Natural killer cell (primary cell): ENCODE measurements at regions not wholly inside any gene's neighbourhood (a gene's known extent, or its start where the extent isn't known, plus 50 kb on each side); places are given as distances from the start of the nearest gene placed in this dataset.

Source experiments
- ATAC-seq, 3 donors: fragments of 150-1000 bp in 2 of 3; fragments of 200-7000 bp in 1 of 3; cut with Tn5 transposase; 1 replicate in 1 of 3; 2 replicates in 2 of 3; pipeline ENCODE4 v1.10.0; 2021; ENCODE audit warnings: mild to moderate bottlenecking in 2 of 3, moderate library complexity in 2 of 3
- DNase-seq, 2 donors: peaks; one replicate each; pipeline versions ENCODE4 v3.0.0 to v3.0.0-alpha.2; 2013 to 2021; ENCODE audit warnings: mixed read lengths in 1 of 2
- H3K27ac ChIP-seq: one replicate; pipeline ENCODE4 v1.5.1; 2013; ENCODE audit warnings: mild to moderate bottlenecking, low read length
- H3K27me3 ChIP-seq: one replicate; pipeline ENCODE4 v1.6.1; 2013; ENCODE audit warnings: low read length; ENCODE audit not compliant: control insufficient read depth, insufficient read depth
- H3K36me3 ChIP-seq: one replicate; pipeline ENCODE4 v1.6.1; 2013; ENCODE audit warnings: low read length; ENCODE audit not compliant: control insufficient read depth, insufficient read depth
- H3K4me1 ChIP-seq: one replicate; pipeline ENCODE4 v1.6.1; 2013; ENCODE audit warnings: low read length; ENCODE audit not compliant: control insufficient read depth, insufficient read depth
- H3K4me3 ChIP-seq: one replicate; pipeline ENCODE4 v1.5.1; 2013; ENCODE audit warnings: low read length
- H3K9me3 ChIP-seq: one replicate; pipeline ENCODE4 v1.6.1; 2013; ENCODE audit warnings: low read length; ENCODE audit not compliant: control insufficient read depth, insufficient read depth
- H3K27ac Mint-ChIP-seq, 2 donors: one replicate each; pipeline ENCODE4 v1.8.0; 2022; ENCODE audit warnings: mild to moderate bottlenecking in 2 of 2, mixed read lengths in 2 of 2, moderate library complexity in 1 of 2
- H3K27me3 Mint-ChIP-seq, 2 donors: one replicate each; pipeline ENCODE4 v1.8.0; 2022; ENCODE audit warnings: low read depth in 2 of 2, mixed read lengths in 2 of 2
- H3K36me3 Mint-ChIP-seq: one replicate; pipeline ENCODE4 v1.8.0; 2022; ENCODE audit warnings: mixed read lengths
- H3K4me1 Mint-ChIP-seq, 2 donors: one replicate each; pipeline ENCODE4 v1.8.0; 2022; ENCODE audit warnings: mixed read lengths in 2 of 2
- H3K4me3 Mint-ChIP-seq: one replicate; pipeline ENCODE4 v1.8.0; 2022; ENCODE audit warnings: mild to moderate bottlenecking, moderate library complexity, mixed read lengths
- H3K9me3 Mint-ChIP-seq, 2 donors: one replicate each; pipeline ENCODE4 v1.8.0; 2022; ENCODE audit warnings: mixed read lengths in 2 of 2
- WGBS: methylation state at CpG from one replicate; pipeline ENCODE4 v1.1.7; 2013; ENCODE audit warnings: missing lambda C conversion rate; ENCODE audit not compliant: insufficient coverage; 5-methylcytosine and 5-hydroxymethylcytosine counted together
- intact Hi-C: fragments of 100-400 bp; cut with micrococcal nuclease; formaldehyde crosslinking; loops from one replicate; pipeline ENCODE4 v1.14.2; 2022
- TF ChIP-seq, protein P1 (sequence below): fragments of 200-600 bp; IDR thresholded peaks from one replicate; pipeline ENCODE4 v1.8.0; 2022; ENCODE audit warnings: antibody characterized with exemption

DNA sequence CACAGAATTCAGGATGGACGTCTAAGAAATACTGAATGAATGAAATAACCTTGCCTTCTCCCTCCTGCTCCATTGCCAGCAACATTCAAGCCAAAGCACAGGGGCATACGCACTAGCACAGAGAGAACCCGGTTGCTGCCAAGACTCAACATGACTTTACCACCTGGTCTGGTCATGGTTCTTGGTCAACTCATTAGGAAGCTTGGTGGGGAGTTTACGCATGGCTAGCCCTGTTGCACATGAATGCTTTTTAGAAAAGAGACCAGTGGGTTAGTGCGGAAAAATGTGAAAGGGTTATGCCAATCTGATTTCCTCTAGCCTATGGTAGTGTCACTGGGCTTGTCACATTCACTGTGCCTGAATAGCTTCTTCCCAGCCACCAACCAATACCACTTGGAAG, 187.6 kb upstream of the NEBL start:
- WGBS, result 80% methylated on average over 4 of the region's 5 CpGs
- no peaks in the 10 kb centered on the region for H3K9me3 ChIP-seq
- Mint-ChIP-seq H3K4me3 (no peak overlapping the region), H3K4me1 (no peaks in the 10 kb centered on the region), H3K27me3 (peaks cover 0 to 7% of the 10 kb centered on the region in 2 donors), H3K36me3 (no peaks in the 10 kb centered on the region), H3K9me3 (no peaks in the 10 kb centered on the region), H3K27ac (no peak overlapping the region)
- ATAC-seq (no peak), DNase-seq (no peak)
- no peaks in the 10 kb centered on the region for H3K4me1 ChIP-seq
- no peaks in the 10 kb centered on the region for H3K27me3 ChIP-seq
- no peak overlapping the region for H3K27ac ChIP-seq
- no peaks in the 10 kb centered on the region for H3K36me3 ChIP-seq
- TF ChIP-seq, protein P1, sequence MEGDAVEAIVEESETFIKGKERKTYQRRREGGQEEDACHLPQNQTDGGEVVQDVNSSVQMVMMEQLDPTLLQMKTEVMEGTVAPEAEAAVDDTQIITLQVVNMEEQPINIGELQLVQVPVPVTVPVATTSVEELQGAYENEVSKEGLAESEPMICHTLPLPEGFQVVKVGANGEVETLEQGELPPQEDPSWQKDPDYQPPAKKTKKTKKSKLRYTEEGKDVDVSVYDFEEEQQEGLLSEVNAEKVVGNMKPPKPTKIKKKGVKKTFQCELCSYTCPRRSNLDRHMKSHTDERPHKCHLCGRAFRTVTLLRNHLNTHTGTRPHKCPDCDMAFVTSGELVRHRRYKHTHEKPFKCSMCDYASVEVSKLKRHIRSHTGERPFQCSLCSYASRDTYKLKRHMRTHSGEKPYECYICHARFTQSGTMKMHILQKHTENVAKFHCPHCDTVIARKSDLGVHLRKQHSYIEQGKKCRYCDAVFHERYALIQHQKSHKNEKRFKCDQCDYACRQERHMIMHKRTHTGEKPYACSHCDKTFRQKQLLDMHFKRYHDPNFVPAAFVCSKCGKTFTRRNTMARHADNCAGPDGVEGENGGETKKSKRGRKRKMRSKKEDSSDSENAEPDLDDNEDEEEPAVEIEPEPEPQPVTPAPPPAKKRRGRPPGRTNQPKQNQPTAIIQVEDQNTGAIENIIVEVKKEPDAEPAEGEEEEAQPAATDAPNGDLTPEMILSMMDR, result no peak
- H3K4me3 ChIP-seq, result no peak overlapping the region
- intact Hi-C loops, result no loop called here

DNA sequence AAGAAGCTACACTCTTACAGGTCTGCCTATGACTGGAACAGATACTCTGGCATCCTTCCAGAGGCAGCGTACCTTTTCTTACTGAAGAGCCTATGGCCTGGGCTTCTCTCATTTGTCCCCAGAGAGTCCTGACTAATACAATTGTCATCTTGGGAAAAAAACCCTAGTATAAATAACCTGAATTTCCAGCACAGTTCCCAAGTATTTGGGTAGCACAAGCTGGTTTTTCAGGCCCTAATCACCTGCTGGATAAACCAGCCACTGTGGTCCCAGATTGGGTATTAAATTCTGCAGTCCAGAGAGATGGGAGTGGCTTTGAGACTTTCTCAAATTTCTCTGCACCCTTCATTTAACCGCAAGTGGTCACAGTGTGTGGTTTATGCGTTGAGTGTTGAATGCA, 186.8 kb upstream of the NEBL start:
- H3K4me3 Mint-ChIP-seq, result no peak overlapping the region
- H3K36me3 Mint-ChIP-seq, result no peaks in the 10 kb centered on the region
- H3K27ac ChIP-seq, result no peak overlapping the region
- TF ChIP-seq, protein P1, result no peak
- no peaks in the 10 kb centered on the region for H3K4me1 Mint-ChIP-seq
- intact Hi-C loops, result no loop called here
- no peak for DNase-seq
- WGBS, result 85% methylated on average over 3 of the region's 3 CpGs
- H3K4me1 ChIP-seq, result no peaks in the 10 kb centered on the region
- H3K36me3 ChIP-seq, result no peaks in the 10 kb centered on the region
- no peak overlapping the region for H3K4me3 ChIP-seq
- no peaks in the 10 kb centered on the region for H3K9me3 Mint-ChIP-seq
- no peaks in the 10 kb centered on the region for H3K9me3 ChIP-seq
- no peak overlapping the region for H3K27ac Mint-ChIP-seq
- H3K27me3 ChIP-seq, result no peaks in the 10 kb centered on the region
- H3K27me3 Mint-ChIP-seq, result peaks cover 2% of the 10 kb centered on the region in 2 donors
- no peak for ATAC-seq

DNA sequence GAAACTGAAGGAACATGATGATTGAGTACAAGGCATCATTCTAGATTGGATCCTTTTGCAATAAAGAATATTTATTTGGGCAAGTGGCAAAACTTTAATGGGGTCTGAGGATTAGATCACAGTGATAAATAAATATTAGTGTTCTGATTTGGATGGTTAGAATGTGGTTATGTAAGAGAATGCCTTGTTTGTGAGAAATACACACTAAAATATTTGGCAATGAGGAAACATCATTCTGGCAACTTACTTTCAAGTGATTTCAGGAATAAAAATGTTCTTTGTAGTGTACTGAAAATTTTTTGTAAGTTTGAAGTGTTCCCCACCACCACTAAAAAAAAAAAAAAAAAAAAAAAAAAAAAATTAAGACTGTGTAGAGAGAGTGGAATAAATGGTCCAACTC, 185.1 kb upstream of the NEBL start:
- Mint-ChIP-seq H3K4me1 (no peaks in the 10 kb centered on the region), H3K27ac (no peak overlapping the region), H3K36me3 (no peaks in the 10 kb centered on the region), H3K4me3 (no peak overlapping the region), H3K9me3 (no peaks in the 10 kb centered on the region), H3K27me3 (peaks cover 4 to 8% of the 10 kb centered on the region in 2 donors)
- Histone ChIP-seq H3K4me3 (no peak overlapping the region), H3K4me1 (no peaks in the 10 kb centered on the region), H3K27me3 (no peaks in the 10 kb centered on the region), H3K36me3 (no peaks in the 10 kb centered on the region), H3K9me3 (no peaks in the 10 kb centered on the region), H3K27ac (no peak overlapping the region)
- DNase-seq, result no peak
- intact Hi-C loops, result no loop called here
- TF ChIP-seq, protein P1, result no peak
- no peak for ATAC-seq

DNA sequence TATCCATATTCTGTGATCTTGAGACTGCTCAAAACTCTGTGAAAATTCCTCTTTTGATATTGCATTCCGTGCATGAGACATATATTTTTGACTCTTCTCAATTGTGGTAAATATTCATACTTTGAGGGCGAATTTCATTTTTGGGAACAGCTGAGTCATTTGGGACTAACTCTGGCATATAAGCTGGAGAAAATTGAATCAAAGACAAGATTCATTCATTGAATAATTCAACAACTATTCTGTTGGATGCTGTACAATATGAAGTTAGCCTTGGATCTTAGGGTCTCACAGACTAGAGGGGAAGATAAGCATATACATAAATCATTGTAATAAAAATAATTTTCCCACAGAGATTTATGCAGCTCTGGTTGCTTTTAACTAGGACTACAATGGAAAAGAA, 183.2 kb upstream of the NEBL start:
- H3K9me3 Mint-ChIP-seq, result no peaks in the 10 kb centered on the region
- no peaks in the 10 kb centered on the region for H3K4me1 Mint-ChIP-seq
- Histone ChIP-seq H3K4me1 (no peaks in the 10 kb centered on the region), H3K9me3 (no peaks in the 10 kb centered on the region), H3K36me3 (no peaks in the 10 kb centered on the region), H3K4me3 (no peak overlapping the region), H3K27me3 (no peaks in the 10 kb centered on the region), H3K27ac (no peak overlapping the region)
- DNase-seq (no peak), ATAC-seq (no peak)
- H3K36me3 Mint-ChIP-seq, result no peaks in the 10 kb centered on the region
- 69% methylated on average over 2 of the region's 2 CpGs for WGBS
- TF ChIP-seq, protein P1, result no peak
- intact Hi-C loops, result no loop called here
- no peak overlapping the region for H3K4me3 Mint-ChIP-seq
- peaks cover 4 to 8% of the 10 kb centered on the region in 2 donors for H3K27me3 Mint-ChIP-seq
- H3K27ac Mint-ChIP-seq, result no peak overlapping the region
